ENCODE measurements at regions not wholly inside any gene's neighbourhood (a gene's known extent, or its start where the extent isn't known, plus 50 kb on each side); places are given as distances from the start of the nearest gene placed in this dataset.
"Not testable (repeated sequence)": the region's sequence is repeated elsewhere in the genome, so short reads cannot be mapped to it uniquely, and the experiment has no call there.

DNA sequence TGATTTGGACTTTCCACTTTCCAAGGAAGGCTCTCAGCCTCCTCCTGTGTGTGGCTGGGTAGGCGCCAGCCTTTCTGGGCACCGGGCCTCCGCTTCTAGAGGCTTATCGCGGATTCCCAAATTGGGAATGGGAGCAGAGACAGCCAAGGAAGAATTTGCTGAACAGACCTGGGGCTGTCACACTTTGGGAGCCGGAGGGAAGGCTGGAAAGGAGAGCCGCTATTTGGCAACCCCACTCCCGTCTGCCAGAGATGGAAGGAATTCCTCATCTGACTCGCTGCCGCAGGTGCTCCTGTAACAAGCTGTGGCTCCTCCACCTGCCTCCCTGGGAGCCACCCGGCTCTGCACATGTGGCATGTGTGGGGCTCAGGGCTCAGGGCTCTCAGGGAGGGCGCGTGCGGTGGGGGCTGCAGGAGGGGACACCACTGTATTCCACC, 50.8 kb upstream of the ECHDC3 start:
- no peak for DNase-seq (ENCODE audit: low spot score)

- DNase-seq (ENCODE audit: low spot score): no peak
Measured at GRCh38 chr10:11689945-11690736, 52.0 kb upstream of the ECHDC3 start.

DNA sequence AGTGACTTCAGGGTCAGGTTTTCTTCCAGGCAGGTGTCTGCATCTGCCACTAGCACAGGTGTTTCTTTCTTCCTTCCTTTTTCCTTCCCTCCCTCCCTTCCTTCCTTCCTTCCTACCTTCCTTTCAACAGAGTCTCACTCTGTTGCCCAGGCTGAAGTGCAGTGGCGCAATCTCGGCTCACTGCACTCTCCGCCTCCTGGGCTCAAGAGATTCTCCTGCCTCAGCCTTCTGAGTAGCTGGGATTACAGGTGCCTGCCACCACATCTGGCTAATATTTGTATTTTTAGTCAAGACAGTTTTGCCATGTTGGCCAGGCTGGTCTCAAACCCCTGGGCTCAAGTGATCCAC, 53.8 kb upstream of the ECHDC3 start:
- not testable (repeated sequence) for DNase-seq (ENCODE audit: low spot score)

GRCh38 chr10:11687779-11688447, 54.3 kb upstream of the ECHDC3 start:
- peak; percentile 16 for DNase-seq (ENCODE audit: low spot score)

DNA sequence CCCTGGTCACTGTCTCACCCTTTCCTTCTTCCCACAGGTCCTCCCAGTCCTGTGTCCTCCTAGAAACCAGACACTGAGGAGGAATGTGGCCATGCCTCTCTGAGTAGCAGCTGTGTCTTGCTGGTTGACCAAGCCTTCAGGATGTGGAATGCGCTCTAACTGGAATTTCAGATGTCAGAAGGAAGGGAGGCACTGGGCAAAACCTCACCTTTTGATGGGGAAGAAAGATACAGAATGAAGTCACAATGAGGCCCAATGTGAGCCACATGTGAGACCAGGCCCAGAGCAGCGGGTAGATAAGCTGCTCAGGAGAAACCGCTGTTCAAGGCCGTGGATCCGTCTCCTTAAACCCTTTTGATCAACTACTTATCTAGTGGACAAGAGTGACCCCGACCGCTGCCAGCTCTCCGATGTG, 54.8 kb upstream of the ECHDC3 start:
- no peak for DNase-seq (ENCODE audit: low spot score)

- DNase-seq (ENCODE audit: low spot score): peak; percentile 64
Measured at GRCh38 chr10:11685787-11686218, 56.4 kb upstream of the ECHDC3 start.

- peak; percentile 94 for DNase-seq (ENCODE audit: low spot score)
Measured at GRCh38 chr10:11684717-11685645, 57.2 kb upstream of the ECHDC3 start.

DNA sequence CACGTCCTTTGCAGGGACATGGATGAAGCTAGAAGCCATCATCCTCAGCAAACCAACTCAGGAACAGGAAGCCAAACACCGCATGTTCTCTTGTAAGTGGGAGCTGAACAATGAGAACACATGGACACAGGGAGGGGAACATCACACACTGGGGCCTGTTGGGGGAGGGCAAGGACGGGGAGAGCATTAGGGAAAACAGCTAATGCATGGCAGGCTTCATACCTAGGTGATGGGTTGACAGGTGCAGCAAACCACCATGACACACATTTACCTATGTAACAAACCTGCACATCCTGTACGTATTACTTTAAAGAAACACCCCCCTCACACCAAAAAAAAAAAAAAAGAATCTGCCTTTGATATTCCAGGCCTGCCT, 57.9 kb upstream of the ECHDC3 start:
- not testable (repeated sequence) for DNase-seq (ENCODE audit: low spot score)

DNA sequence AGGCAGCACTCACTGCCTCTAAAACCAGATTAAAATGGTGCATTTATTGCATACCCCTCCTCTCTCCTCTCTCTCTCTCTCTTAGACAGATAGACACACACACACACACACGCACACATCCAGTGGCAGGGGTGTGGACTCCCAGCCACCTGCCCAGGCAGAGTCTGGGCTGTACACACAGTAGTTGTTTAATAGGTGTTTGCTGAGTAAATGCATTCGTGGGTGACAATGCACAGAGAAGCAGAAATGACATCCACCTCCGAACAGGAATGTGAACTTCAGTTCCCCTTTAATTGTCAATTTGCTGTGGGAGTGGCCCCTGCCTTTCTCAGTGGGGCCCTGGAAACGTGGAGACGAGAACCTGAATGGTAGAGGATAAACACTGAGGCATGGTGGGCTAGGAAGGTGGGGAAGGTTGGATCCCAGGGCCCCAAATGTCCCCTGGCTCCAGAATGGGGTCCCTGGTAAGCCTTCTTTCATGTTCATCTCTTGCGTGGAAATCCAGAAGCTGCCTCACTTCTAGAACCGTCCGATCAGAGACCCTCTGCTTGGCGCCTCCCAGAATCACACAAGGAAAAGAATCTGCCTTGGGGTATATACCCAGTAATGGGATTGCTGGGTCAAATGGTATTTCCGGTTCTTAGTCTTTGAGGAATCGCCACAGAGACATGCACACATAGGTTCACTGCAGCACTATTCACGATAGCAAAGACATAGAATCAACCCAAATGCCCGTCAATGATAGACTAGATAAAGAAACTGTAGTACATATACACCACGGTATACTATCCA, 58.5 kb upstream of the ECHDC3 start:
- DNase-seq (ENCODE audit: low spot score): no peak

DNA sequence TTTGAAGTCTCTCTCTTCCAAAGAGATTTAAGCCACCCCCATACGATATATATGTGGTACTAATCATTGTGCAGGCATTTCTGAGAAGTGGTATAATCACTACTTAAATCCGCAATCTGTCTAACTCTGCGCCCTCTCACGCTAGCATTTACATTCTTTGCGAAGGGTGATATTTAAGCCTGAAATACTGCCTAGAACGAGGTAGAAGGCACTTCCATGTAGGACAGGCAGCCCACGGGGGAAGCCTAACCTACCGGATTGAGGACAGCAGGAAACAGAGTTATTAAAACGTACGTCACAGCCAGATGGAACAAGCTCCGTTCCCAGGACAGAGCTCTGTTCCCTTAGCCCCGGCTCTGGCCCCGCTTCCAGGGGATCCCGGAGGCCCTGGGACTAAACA, 59.3 kb upstream of the ECHDC3 start:
- no peak for DNase-seq (ENCODE audit: low spot score)

DNA sequence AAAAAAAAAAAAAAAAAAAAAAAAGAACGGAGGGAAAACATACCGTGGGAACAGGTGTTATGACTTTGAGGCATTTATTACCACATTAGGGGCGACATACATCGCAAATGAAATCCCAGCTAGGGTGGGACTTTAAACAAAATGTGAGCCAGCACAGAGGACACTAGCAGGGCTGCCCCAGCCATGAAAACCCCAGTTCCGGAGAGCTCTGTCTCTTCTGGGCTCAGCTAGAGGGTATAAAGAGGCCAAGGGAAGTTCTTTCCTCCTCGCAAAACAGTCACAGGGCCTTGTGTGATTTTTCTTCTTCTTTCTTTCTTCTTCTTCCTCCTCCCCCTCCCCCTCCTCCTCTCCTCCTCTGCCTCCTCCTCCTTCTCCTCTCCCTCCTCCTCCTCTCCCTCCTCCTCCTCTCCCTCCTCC, 59.9 kb upstream of the ECHDC3 start:
- no peak for DNase-seq (ENCODE audit: low spot score)

DNA sequence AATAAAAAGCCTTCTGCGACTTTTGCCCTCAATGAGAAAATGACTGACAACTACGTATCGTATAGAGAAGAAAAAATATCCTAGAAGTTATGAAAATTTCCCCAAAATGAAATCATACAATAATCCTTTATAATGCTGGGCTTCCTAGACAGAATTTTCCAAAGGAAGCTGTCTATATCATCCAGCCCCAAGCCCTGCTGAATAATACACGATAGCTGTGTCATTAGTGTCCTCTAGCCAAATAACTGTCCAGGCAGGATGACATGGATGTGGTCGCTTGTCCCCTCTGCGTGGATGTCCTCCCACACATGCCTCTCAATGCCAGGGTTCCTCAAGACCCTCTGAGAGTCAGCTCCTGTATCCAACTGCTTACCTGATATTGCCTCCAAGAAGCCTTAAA, 61.7 kb upstream of the ECHDC3 start:
- no peak for DNase-seq (ENCODE audit: low spot score)

- no peak for DNase-seq (ENCODE audit: low spot score)
Measured at GRCh38 chr10:11679946-11680345, 62.2 kb upstream of the ECHDC3 start.

DNA sequence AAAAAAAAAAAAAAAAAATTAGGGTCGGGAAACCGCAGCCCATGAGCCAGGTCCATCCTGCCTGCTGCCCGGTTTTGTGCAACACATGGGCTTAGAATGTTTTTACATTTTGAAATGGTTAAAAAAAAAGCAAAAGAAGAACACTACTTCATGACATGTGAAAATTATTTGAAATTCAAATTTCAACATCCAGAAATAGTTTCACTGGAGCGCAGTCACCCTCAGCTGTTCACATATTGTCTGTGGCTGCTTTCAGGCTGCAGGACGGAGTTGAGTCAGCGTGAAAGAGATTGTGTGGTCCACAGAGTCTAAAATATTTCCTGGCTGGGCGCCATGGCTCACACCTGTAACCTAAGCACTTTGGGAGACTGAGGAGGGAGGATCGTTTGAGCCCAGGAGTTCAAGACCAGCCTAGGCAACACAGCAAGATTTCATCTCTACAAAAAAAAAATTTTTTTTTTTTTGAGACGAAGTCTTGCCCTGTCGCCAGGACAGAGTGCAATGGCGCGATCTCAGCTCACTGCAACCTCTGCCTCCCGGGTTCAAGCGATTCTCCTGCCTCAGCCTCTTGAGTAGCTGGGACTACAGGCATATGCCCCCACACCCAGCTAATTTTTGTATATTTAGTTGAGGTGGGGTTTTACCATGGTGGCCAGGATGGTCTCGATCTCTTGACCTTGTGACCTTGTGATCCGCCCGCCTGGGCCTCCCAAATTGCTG, 63.9 kb upstream of the ECHDC3 start:
- peak; percentile 61 for DNase-seq (ENCODE audit: low spot score)

GRCh38 chr10:11677480-11677879, 64.7 kb upstream of the ECHDC3 start:
- DNase-seq (ENCODE audit: low spot score): no peak

DNA sequence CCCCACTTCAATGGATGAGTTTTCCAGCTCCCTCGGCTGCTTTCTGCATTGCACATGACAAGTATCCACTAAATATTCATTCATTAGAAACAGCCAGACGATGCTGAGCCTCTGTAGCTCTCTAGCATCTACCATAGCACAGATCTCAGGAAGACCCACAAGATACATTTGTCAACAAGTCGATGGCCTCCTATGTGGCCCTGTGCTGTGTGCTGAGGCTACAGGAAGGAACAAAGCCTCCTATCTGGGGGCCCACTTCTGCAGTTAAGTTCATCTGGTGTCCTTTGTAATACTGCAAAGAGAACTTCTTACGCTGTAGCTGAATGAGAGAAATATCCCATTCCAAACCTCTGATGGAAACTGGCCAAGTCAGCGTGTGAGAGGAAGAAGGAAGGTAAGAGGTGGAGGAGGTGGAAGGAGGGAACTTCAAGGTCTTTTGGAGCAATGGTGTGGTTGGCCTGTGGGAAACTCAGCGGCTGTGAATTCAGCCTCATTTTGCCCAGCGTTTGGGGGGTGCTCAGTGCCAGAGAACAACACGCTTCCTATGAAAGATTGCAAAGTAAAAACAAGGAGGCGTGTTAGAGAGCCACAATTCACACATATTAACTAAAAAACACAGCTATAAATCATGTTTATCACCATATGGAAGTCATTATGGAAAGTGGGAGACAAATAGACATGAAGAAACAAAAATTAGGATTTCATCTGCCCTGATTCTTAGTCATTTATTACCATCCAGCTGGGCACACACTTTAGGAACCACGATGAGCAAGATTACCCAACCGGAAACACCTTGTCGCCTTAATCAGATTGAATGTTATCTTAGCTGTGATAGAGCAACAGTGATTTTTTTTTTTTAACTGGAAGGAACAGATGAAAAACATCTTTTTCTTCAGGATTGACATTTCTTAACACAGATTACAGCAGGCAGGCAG, 62.2 kb upstream of the USP6NL start:
- peak; percentile 86 for DNase-seq (ENCODE audit: low spot score)

DNA sequence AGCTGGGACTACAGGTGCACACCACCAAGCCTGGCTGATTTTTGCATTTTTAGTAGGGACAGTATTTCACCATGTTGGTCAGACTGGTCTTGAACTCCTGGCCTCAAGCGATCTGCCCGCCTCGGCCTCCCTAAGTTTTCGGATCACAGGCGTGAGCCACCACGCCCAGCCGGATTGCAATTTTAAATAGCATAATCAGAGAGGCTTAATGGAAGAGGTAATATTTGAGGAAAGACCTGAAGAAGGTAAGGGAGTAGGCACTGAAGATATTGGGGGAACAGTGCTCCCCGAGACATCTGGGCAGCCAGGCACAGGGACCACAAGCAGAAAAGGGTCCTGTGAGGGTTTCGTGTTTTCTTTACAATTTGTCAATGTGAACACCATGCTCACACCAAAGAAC, 61.4 kb upstream of the USP6NL start:
- DNase-seq (ENCODE audit: low spot score): no peak

GRCh38 chr10:11670381-11670780, 58.9 kb upstream of the USP6NL start:
- no peak for DNase-seq (ENCODE audit: low spot score)

DNA sequence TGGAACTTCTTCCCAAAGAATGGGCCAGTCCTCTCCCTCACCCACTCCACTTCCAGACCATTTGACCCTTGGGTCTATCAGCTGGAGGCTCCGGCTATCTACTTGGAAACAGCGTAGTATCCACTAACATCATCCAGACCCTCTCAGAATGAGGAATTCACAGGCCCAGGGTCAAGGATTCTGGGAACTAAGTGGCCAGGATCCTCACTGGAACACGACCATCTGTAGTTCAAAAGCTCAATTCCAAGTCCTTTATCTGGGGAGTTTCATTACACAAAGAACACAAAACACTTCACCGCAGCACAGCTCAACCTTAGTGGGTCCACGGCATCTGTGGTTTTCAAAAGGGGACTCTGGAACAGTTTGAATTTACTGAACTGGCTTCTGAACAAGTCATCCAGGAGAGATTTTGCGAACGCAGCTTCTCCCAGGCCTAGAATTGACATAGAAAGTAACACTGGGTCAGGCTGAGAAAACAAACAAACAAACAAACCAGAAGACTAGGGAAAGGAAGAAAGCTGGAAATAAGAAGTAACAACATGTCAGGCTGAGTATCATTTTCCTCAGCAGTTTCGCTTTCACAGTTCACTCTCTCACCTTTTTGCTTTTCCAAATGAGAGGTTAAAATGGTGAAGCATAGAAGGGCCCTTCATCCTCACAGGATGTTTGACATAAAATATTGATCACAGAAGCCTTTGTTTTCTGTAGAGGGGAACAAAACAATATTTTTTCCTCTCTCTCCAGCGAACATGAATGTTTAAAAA, 57.6 kb upstream of the USP6NL start:
- no peak for DNase-seq (ENCODE audit: low spot score)

Data from A172 (cell line).